HEK293 (cell line): ENCODE measurements at regions not wholly inside any gene's neighbourhood (a gene's known extent, or its start where the extent isn't known, plus 50 kb on each side); places are given as distances from the start of the nearest gene placed in this dataset.

Source experiments
- CTCF ChIA-PET: fragments of 350-600 bp; formaldehyde crosslinking; extraction: SDS; loops from one replicate; lab custom pipeline; 2021; ENCODE audit warnings: antibody characterized with exemption; lab: Yijun Ruan, JAX
- POLR2A ChIA-PET: fragments of 300-600 bp; formaldehyde crosslinking; extraction: SDS; loops from one replicate; lab custom pipeline; 2020; ENCODE audit warnings: antibody characterized with exemption, inconsistent platforms; lab: Yijun Ruan, JAX
- H3K27ac ChIP-seq: fragments of 200-500 bp; sonication (Bioruptor generic); 2 replicates; pipeline ENCODE4 v1.5.1; 2014; ENCODE audit warnings: low read depth, low read length, control low read depth, inconsistent platforms; ENCODE audit errors: extremely low read depth
- H3K36me3 ChIP-seq, 2 experiments: fragments of 200-500 bp in 1 of 2; sonication (Bioruptor generic) in 1 of 2; 1 replicate in 1 of 2; 2 replicates in 1 of 2; pipeline ENCODE4 v1.5.1; 2014 to 2017; ENCODE audit warnings: inconsistent platforms in 2 of 2, low read length in 2 of 2; ENCODE audit not compliant: control insufficient read depth in 2 of 2, insufficient read depth in 1 of 2
- H3K4me1 ChIP-seq: fragments of 200-500 bp; sonication (Bioruptor generic); 2 replicates; pipeline ENCODE4 v1.5.1; 2014; ENCODE audit warnings: mild to moderate bottlenecking, low read length, inconsistent platforms; ENCODE audit not compliant: control insufficient read depth, insufficient read depth
- H3K4me3 ChIP-seq: 2 replicates; pipeline ENCODE4 v1.5.1; 2011; ENCODE audit warnings: low read depth, mild to moderate bottlenecking, control low read depth, low read length, moderate library complexity
- H3K9me3 ChIP-seq: fragments of 200-500 bp; sonication (Bioruptor generic); 2 replicates; pipeline ENCODE4 v1.5.1; 2014; ENCODE audit warnings: low read depth, low read length, inconsistent platforms; ENCODE audit not compliant: control insufficient read depth, insufficient read depth
- KLF10 ChIP-seq: fragments of 450-650 bp; IDR thresholded peaks from 2 replicates; pipeline ENCODE4 v1.5.1; 2018; ENCODE audit warnings: missing biosample characterization, mild to moderate bottlenecking, missing genetic modification characterization
- KLF16 ChIP-seq: fragments of 450-650 bp; formaldehyde crosslinking; IDR thresholded peaks from 2 replicates; pipeline ENCODE4 v1.5.1; 2017; ENCODE audit warnings: missing biosample characterization, missing genetic modification characterization
- MYNN ChIP-seq: fragments of 450-650 bp; formaldehyde crosslinking; IDR thresholded peaks from 2 replicates; pipeline ENCODE4 v1.5.1; 2016; ENCODE audit warnings: missing biosample characterization, missing genetic modification characterization, borderline replicate concordance
- OSR2 ChIP-seq: fragments of 450-650 bp; formaldehyde crosslinking; IDR thresholded peaks from 2 replicates; pipeline ENCODE4 v1.5.1; 2016; ENCODE audit warnings: missing biosample characterization, missing genetic modification characterization
- OVOL3 ChIP-seq: fragments of 450-650 bp; formaldehyde crosslinking; IDR thresholded peaks from 2 replicates; pipeline ENCODE4 v1.5.1; 2016; ENCODE audit warnings: missing biosample characterization, missing genetic modification characterization
- SALL2 ChIP-seq: fragments of 450-650 bp; formaldehyde crosslinking; IDR thresholded peaks from 2 replicates; pipeline ENCODE4 v1.5.0; 2017; ENCODE audit warnings: missing biosample characterization, mild to moderate bottlenecking, missing genetic modification characterization, borderline replicate concordance
- SCRT2 ChIP-seq: fragments of 450-650 bp; formaldehyde crosslinking; IDR thresholded peaks from 2 replicates; pipeline ENCODE4 v1.5.1; 2016; ENCODE audit warnings: missing biosample characterization, missing genetic modification characterization
- SP3 ChIP-seq: fragments of 450-650 bp; formaldehyde crosslinking; IDR thresholded peaks from 2 replicates; pipeline ENCODE4 v1.5.1; 2016; ENCODE audit warnings: missing biosample characterization, missing genetic modification characterization
- ZBTB21 ChIP-seq: fragments of 450-650 bp; formaldehyde crosslinking; IDR thresholded peaks from 2 replicates; pipeline ENCODE4 v1.5.1; 2017; ENCODE audit warnings: missing biosample characterization, missing genetic modification characterization
- ZEB2 ChIP-seq: fragments of 450-650 bp; formaldehyde crosslinking; IDR thresholded peaks from 2 replicates; pipeline ENCODE4 v1.5.1; 2016; ENCODE audit warnings: missing biosample characterization, missing genetic modification characterization
- ZNF132 ChIP-seq: fragments of 450-650 bp; formaldehyde crosslinking; IDR thresholded peaks from 2 replicates; pipeline ENCODE4 v1.5.1; 2017; ENCODE audit warnings: missing biosample characterization, missing genetic modification characterization, borderline replicate concordance
- ZNF138 ChIP-seq: fragments of 450-650 bp; formaldehyde crosslinking; IDR thresholded peaks from 2 replicates; pipeline ENCODE4 v1.5.1; 2016; ENCODE audit warnings: missing biosample characterization, missing genetic modification characterization, borderline replicate concordance
- ZNF2 ChIP-seq: fragments of 450-650 bp; formaldehyde crosslinking; IDR thresholded peaks from 2 replicates; pipeline ENCODE4 v1.5.1; 2016; ENCODE audit warnings: missing biosample characterization, missing genetic modification characterization
- ZNF202 ChIP-seq: fragments of 450-650 bp; formaldehyde crosslinking; IDR thresholded peaks from 2 replicates; pipeline ENCODE4 v1.5.1; 2016; ENCODE audit warnings: missing biosample characterization, missing genetic modification characterization, borderline replicate concordance
- ZNF391 ChIP-seq: fragments of 450-650 bp; formaldehyde crosslinking; IDR thresholded peaks from 2 replicates; pipeline ENCODE4 v1.5.1; 2016; ENCODE audit warnings: low read depth, missing biosample characterization, missing genetic modification characterization, borderline replicate concordance
- ZNF654 ChIP-seq: fragments of 450-650 bp; formaldehyde crosslinking; IDR thresholded peaks from 2 replicates; pipeline ENCODE4 v1.5.1; 2016; ENCODE audit warnings: low read depth, missing biosample characterization, missing genetic modification characterization
- ZNF660 ChIP-seq: fragments of 450-650 bp; IDR thresholded peaks from 2 replicates; pipeline ENCODE4 v1.5.1; 2018; ENCODE audit warnings: missing biosample characterization, mild to moderate bottlenecking, missing genetic modification characterization
- ZNF664 ChIP-seq: fragments of 450-650 bp; formaldehyde crosslinking; IDR thresholded peaks from 2 replicates; pipeline ENCODE4 v1.5.1; 2016; ENCODE audit warnings: missing biosample characterization, missing genetic modification characterization
- ZNF747 ChIP-seq: fragments of 450-650 bp; formaldehyde crosslinking; IDR thresholded peaks from 2 replicates; pipeline ENCODE4 v1.5.1; 2016; ENCODE audit warnings: missing biosample characterization, missing genetic modification characterization
- ZNF791 ChIP-seq: fragments of 450-650 bp; formaldehyde crosslinking; IDR thresholded peaks from 2 replicates; pipeline ENCODE4 v1.5.1; 2016; ENCODE audit warnings: missing biosample characterization, missing genetic modification characterization
- ZSCAN16 ChIP-seq: fragments of 450-650 bp; formaldehyde crosslinking; IDR thresholded peaks from 2 replicates; pipeline ENCODE4 v1.5.1; 2016; ENCODE audit warnings: missing biosample characterization, missing genetic modification characterization
- ZXDB ChIP-seq: fragments of 450-650 bp; formaldehyde crosslinking; IDR thresholded peaks from 2 replicates; pipeline ENCODE4 v1.5.1; 2016; ENCODE audit warnings: missing biosample characterization, missing genetic modification characterization
- TF ChIP-seq, protein P1 (sequence below): fragments of 450-650 bp; formaldehyde crosslinking; IDR thresholded peaks from 2 replicates; pipeline ENCODE4 v1.5.1; 2016; ENCODE audit warnings: missing biosample characterization, missing genetic modification characterization
- TF ChIP-seq, protein P2 (sequence below): fragments of 450-650 bp; formaldehyde crosslinking; IDR thresholded peaks from 2 replicates; pipeline ENCODE4 v1.5.1; 2016; ENCODE audit warnings: missing biosample characterization, missing genetic modification characterization
- TF ChIP-seq, protein P3 (sequence below): fragments of 450-650 bp; formaldehyde crosslinking; IDR thresholded peaks from 2 replicates; pipeline ENCODE4 v1.5.1; 2016; ENCODE audit warnings: missing biosample characterization, missing genetic modification characterization, low read depth
- TF ChIP-seq, protein P4 (sequence below): fragments of 450-650 bp; formaldehyde crosslinking; IDR thresholded peaks from 2 replicates; pipeline ENCODE4 v1.5.1; 2016; ENCODE audit warnings: missing biosample characterization, missing genetic modification characterization
- TF ChIP-seq, protein P5 (sequence below): fragments of 450-650 bp; formaldehyde crosslinking; IDR thresholded peaks from 2 replicates; pipeline ENCODE4 v1.5.1; 2017; ENCODE audit warnings: missing biosample characterization, mild to moderate bottlenecking, missing genetic modification characterization, moderate library complexity
- TF ChIP-seq, protein P6 (sequence below): fragments of 450-650 bp; formaldehyde crosslinking; IDR thresholded peaks from 2 replicates; pipeline ENCODE4 v1.5.1; 2016; ENCODE audit warnings: missing biosample characterization, missing genetic modification characterization

DNA sequence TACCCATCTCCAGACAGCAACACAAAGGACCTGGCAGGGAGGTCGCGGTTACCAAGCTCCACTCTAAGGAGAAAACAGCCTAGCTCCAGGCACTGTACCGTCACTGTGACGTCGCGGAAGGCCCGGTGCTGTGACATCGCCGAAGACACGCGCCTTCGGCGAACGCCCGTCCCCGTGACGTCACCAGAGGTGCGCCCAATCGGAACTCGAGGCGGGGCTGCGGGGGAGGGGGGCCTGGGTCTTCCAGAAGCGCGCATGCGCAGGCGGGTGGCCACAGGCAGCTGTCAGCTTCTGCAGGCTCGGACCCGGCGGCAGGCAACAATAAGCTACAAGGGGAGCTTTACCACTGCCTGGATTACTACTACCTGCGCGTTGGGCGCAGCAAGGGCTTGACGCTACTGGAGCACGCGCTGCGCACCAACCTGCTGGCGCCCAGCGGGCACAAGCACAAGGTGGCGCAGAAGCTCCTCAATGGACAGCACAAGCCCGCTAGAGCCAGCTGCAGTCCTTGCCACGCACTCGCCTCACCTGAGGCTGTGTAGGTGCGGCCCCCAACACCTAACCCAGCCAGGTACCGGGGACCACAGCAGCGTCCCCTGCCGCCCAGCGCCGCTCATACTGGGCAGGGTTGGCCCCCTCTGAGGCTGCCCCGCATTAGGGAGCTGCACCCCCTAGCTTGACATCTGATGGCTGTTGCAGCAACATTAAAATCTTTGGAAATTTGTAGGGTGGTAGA lies 208.4 kb downstream of the TPST1 start:
- no peaks in the 10 kb centered on the region for H3K9me3 ChIP-seq
- peak overlapping the region; percentile 34 for H3K4me3 ChIP-seq
- no peaks in the 10 kb centered on the region; a peak in 1 of 3 replicates for H3K36me3 ChIP-seq
- no peak overlapping the region for H3K27ac ChIP-seq
- H3K4me1 ChIP-seq, result no peaks in the 10 kb centered on the region
- ChIA-PET CTCF (interaction anchor here (0.6 to 1.4 kb wide), 13 partner anchors 8 to 364 kb away, joined by 3 to 8 read pairs (median 4); no protein-coding TSS in a partner anchor), POLR2A (interaction anchor here (1.0 to 1.4 kb wide), 3 partner anchors 80 to 240 kb away, joined by 3 to 6 read pairs (median 6); partner anchors contain the start of gene TPST1)
- TF ChIP-seq, protein P1, sequence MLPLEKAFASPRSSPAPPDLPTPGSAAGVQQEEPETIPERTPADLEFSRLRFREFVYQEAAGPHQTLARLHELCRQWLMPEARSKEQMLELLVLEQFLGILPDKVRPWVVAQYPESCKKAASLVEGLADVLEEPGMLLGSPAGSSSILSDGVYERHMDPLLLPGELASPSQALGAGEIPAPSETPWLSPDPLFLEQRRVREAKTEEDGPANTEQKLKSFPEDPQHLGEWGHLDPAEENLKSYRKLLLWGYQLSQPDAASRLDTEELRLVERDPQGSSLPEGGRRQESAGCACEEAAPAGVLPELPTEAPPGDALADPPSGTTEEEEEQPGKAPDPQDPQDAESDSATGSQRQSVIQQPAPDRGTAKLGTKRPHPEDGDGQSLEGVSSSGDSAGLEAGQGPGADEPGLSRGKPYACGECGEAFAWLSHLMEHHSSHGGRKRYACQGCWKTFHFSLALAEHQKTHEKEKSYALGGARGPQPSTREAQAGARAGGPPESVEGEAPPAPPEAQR, result no peak
- TF ChIP-seq ZNF660 (tag by site-specific recombination), result no peak
- TF ChIP-seq, protein P2, sequence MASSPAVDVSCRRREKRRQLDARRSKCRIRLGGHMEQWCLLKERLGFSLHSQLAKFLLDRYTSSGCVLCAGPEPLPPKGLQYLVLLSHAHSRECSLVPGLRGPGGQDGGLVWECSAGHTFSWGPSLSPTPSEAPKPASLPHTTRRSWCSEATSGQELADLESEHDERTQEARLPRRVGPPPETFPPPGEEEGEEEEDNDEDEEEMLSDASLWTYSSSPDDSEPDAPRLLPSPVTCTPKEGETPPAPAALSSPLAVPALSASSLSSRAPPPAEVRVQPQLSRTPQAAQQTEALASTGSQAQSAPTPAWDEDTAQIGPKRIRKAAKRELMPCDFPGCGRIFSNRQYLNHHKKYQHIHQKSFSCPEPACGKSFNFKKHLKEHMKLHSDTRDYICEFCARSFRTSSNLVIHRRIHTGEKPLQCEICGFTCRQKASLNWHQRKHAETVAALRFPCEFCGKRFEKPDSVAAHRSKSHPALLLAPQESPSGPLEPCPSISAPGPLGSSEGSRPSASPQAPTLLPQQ (tag by site-specific recombination), result 0 out of 2 replicates have a peak, but pooled peaks have one; percentile 11
- no peak for TF ChIP-seq ZNF391 (tag by site-specific recombination)
- no peak for TF ChIP-seq ZSCAN16
- TF ChIP-seq SCRT2 (tag by site-specific recombination), result peak; percentile 37; the same call in 1 of the 2 replicates
- TF ChIP-seq, protein P3, sequence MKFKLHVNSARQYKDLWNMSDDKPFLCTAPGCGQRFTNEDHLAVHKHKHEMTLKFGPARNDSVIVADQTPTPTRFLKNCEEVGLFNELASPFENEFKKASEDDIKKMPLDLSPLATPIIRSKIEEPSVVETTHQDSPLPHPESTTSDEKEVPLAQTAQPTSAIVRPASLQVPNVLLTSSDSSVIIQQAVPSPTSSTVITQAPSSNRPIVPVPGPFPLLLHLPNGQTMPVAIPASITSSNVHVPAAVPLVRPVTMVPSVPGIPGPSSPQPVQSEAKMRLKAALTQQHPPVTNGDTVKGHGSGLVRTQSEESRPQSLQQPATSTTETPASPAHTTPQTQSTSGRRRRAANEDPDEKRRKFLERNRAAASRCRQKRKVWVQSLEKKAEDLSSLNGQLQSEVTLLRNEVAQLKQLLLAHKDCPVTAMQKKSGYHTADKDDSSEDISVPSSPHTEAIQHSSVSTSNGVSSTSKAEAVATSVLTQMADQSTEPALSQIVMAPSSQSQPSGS (tag by site-specific recombination), result peak; percentile 96
- TF ChIP-seq ZNF791 (tag by site-specific recombination), result no peak
- TF ChIP-seq KLF16 (tag by site-specific recombination), result peak; percentile 63; the same call in 1 of the 2 replicates
- TF ChIP-seq ZNF664, result no peak
- TF ChIP-seq ZXDB, result peak; percentile 56; the same call in 1 of the 2 replicates
- no peak for TF ChIP-seq ZNF747 (tag by site-specific recombination)
- TF ChIP-seq SALL2 (tag by site-specific recombination), result no peak
- TF ChIP-seq SP3 (tag by site-specific recombination), result peak; percentile 61
- TF ChIP-seq ZNF654 (tag by site-specific recombination), result no peak
- TF ChIP-seq OSR2 (tag by site-specific recombination), result peak; percentile 51; the same call in 1 of the 2 replicates
- TF ChIP-seq ZNF138 (tag by site-specific recombination), result no peak
- no peak for TF ChIP-seq OVOL3
- TF ChIP-seq MYNN (tag by site-specific recombination), result no peak
- TF ChIP-seq ZNF132 (tag by site-specific recombination), result no peak
- TF ChIP-seq KLF10 (tag by site-specific recombination), result peak; percentile 72
- 0 out of 2 replicates have a peak, but pooled peaks have one; percentile 24 for TF ChIP-seq ZEB2 (tag by site-specific recombination)
- TF ChIP-seq, protein P4, sequence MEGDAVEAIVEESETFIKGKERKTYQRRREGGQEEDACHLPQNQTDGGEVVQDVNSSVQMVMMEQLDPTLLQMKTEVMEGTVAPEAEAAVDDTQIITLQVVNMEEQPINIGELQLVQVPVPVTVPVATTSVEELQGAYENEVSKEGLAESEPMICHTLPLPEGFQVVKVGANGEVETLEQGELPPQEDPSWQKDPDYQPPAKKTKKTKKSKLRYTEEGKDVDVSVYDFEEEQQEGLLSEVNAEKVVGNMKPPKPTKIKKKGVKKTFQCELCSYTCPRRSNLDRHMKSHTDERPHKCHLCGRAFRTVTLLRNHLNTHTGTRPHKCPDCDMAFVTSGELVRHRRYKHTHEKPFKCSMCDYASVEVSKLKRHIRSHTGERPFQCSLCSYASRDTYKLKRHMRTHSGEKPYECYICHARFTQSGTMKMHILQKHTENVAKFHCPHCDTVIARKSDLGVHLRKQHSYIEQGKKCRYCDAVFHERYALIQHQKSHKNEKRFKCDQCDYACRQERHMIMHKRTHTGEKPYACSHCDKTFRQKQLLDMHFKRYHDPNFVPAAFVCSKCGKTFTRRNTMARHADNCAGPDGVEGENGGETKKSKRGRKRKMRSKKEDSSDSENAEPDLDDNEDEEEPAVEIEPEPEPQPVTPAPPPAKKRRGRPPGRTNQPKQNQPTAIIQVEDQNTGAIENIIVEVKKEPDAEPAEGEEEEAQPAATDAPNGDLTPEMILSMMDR (tag by site-specific recombination), result peak; percentile 68
- no peak for TF ChIP-seq ZNF202
- TF ChIP-seq, protein P5, sequence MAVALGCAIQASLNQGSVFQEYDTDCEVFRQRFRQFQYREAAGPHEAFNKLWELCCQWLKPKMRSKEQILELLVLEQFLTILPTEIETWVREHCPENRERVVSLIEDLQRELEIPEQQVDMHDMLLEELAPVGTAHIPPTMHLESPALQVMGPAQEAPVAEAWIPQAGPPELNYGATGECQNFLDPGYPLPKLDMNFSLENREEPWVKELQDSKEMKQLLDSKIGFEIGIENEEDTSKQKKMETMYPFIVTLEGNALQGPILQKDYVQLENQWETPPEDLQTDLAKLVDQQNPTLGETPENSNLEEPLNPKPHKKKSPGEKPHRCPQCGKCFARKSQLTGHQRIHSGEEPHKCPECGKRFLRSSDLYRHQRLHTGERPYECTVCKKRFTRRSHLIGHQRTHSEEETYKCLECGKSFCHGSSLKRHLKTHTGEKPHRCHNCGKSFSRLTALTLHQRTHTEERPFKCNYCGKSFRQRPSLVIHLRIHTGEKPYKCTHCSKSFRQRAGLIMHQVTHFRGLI (tag by site-specific recombination), result peak; percentile 95
- TF ChIP-seq ZBTB21 (tag by site-specific recombination), result peak; percentile 99
- no peak for TF ChIP-seq ZNF2 (tag by site-specific recombination)
- TF ChIP-seq, protein P6, sequence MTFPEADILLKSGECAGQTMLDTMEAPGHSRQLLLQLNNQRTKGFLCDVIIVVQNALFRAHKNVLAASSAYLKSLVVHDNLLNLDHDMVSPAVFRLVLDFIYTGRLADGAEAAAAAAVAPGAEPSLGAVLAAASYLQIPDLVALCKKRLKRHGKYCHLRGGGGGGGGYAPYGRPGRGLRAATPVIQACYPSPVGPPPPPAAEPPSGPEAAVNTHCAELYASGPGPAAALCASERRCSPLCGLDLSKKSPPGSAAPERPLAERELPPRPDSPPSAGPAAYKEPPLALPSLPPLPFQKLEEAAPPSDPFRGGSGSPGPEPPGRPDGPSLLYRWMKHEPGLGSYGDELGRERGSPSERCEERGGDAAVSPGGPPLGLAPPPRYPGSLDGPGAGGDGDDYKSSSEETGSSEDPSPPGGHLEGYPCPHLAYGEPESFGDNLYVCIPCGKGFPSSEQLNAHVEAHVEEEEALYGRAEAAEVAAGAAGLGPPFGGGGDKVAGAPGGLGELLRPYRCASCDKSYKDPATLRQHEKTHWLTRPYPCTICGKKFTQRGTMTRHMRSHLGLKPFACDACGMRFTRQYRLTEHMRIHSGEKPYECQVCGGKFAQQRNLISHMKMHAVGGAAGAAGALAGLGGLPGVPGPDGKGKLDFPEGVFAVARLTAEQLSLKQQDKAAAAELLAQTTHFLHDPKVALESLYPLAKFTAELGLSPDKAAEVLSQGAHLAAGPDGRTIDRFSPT (tag by site-specific recombination), result peak; percentile 36; the same call in 1 of the 2 replicates
